ENCODE measurements at regions not wholly inside any gene's neighbourhood (a gene's known extent, or its start where the extent isn't known, plus 50 kb on each side); places are given as distances from the start of the nearest gene placed in this dataset.

DNA sequence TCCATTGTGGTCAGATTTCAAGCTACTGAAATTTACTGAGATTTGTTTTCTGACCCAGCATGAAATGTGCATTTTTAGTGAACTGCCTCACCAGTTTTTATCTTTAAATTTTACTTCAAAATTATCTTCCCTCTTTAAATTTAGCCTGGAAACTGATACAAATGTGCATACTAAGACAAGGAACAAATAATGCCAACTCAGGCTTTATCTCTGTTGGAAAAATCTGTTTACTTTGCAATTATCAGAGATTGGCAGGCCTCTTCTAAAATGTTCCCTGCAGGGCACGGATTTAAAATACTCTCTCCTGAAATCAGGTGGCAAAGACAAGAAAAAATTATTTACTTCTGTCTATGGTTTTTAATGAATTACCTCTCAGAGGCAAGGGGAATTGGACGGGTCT is 151.0 kb upstream of the PTCH1 start:
- no peak for TF ChIP-seq GATA3 (IDR thresholded peaks at IDR 0.05; ENCODE audit: low read depth, low read length)
- TF ChIP-seq GATA2 (IDR thresholded peaks at IDR 0.05; ENCODE audit: low read depth, low read length) = no peak

All from SH-SY5Y (cell line).